ENCODE measurements at regions not wholly inside any gene's neighbourhood (a gene's known extent, or its start where the extent isn't known, plus 50 kb on each side); places are given as distances from the start of the nearest gene placed in this dataset.

- Mint-ChIP-seq H3K4me1 (ENCODE audit: unreplicated experiment) (no peaks in the 10 kb centered on the region), H3K27ac (ENCODE audit: unreplicated experiment) (no peak overlapping the region), H3K27me3 (ENCODE audit: unreplicated experiment) (peaks cover 2% of the 10 kb centered on the region), H3K4me3 (ENCODE audit: unreplicated experiment) (no peak overlapping the region), H3K9me3 (ENCODE audit: unreplicated experiment) (no peaks in the 10 kb centered on the region), H3K36me3 (ENCODE audit: low read depth, unreplicated experiment) (no peaks in the 10 kb centered on the region)
- DNase-seq (ENCODE audit: low spot score), result no peak
- TF ChIP-seq CTCF (IDR thresholded peaks at IDR 0.05; ENCODE audit: unreplicated experiment), result no peak
Observed at GRCh38 chr19:31598730-31599238, 249.5 kb upstream of the TSHZ3 start.

- no peak for TF ChIP-seq CTCF (IDR thresholded peaks at IDR 0.05; ENCODE audit: unreplicated experiment)
- H3K4me3 Mint-ChIP-seq (ENCODE audit: unreplicated experiment), result no peak overlapping the region
- peaks cover 2% of the 10 kb centered on the region for H3K27me3 Mint-ChIP-seq (ENCODE audit: unreplicated experiment)
- no peaks in the 10 kb centered on the region for H3K9me3 Mint-ChIP-seq (ENCODE audit: unreplicated experiment)
- H3K36me3 Mint-ChIP-seq (ENCODE audit: low read depth, unreplicated experiment), result no peaks in the 10 kb centered on the region
- no peak overlapping the region for H3K27ac Mint-ChIP-seq (ENCODE audit: unreplicated experiment)
- no peak for DNase-seq (ENCODE audit: low spot score)
- H3K4me1 Mint-ChIP-seq (ENCODE audit: unreplicated experiment), result no peaks in the 10 kb centered on the region
Observed at GRCh38 chr19:31600731-31601295, 251.6 kb upstream of the TSHZ3 start.

- Mint-ChIP-seq H3K27ac (ENCODE audit: unreplicated experiment) (no peak overlapping the region), H3K4me1 (ENCODE audit: unreplicated experiment) (no peaks in the 10 kb centered on the region), H3K4me3 (ENCODE audit: unreplicated experiment) (no peak overlapping the region), H3K9me3 (ENCODE audit: unreplicated experiment) (no peaks in the 10 kb centered on the region), H3K36me3 (ENCODE audit: low read depth, unreplicated experiment) (no peaks in the 10 kb centered on the region), H3K27me3 (ENCODE audit: unreplicated experiment) (peaks cover 2% of the 10 kb centered on the region)
- TF ChIP-seq CTCF (IDR thresholded peaks at IDR 0.05; ENCODE audit: unreplicated experiment), result no peak
- DNase-seq (ENCODE audit: low spot score), result no peak
Observed at GRCh38 chr19:31601855-31602254, 252.6 kb upstream of the TSHZ3 start.

- H3K4me3 Mint-ChIP-seq (ENCODE audit: unreplicated experiment), result no peak overlapping the region
- no peaks in the 10 kb centered on the region for H3K4me1 Mint-ChIP-seq (ENCODE audit: unreplicated experiment)
- DNase-seq (ENCODE audit: low spot score), result no peak
- H3K36me3 Mint-ChIP-seq (ENCODE audit: low read depth, unreplicated experiment), result no peaks in the 10 kb centered on the region
- no peaks in the 10 kb centered on the region for H3K9me3 Mint-ChIP-seq (ENCODE audit: unreplicated experiment)
- H3K27ac Mint-ChIP-seq (ENCODE audit: unreplicated experiment), result no peak overlapping the region
- H3K27me3 Mint-ChIP-seq (ENCODE audit: unreplicated experiment), result peaks cover 2% of the 10 kb centered on the region
- TF ChIP-seq CTCF (IDR thresholded peaks at IDR 0.05; ENCODE audit: unreplicated experiment), result no peak
Observed at GRCh38 chr19:31602548-31602947, 253.3 kb upstream of the TSHZ3 start.

- Mint-ChIP-seq H3K27me3 (ENCODE audit: unreplicated experiment) (peaks cover 3% of the 10 kb centered on the region), H3K9me3 (ENCODE audit: unreplicated experiment) (no peaks in the 10 kb centered on the region), H3K27ac (ENCODE audit: unreplicated experiment) (no peak overlapping the region), H3K4me3 (ENCODE audit: unreplicated experiment) (no peak overlapping the region), H3K4me1 (ENCODE audit: unreplicated experiment) (no peaks in the 10 kb centered on the region), H3K36me3 (ENCODE audit: low read depth, unreplicated experiment) (no peaks in the 10 kb centered on the region)
- no peak for TF ChIP-seq CTCF (IDR thresholded peaks at IDR 0.05; ENCODE audit: unreplicated experiment)
- no peak for DNase-seq (ENCODE audit: low spot score)
Observed at GRCh38 chr19:31604493-31605040, 255.3 kb upstream of the TSHZ3 start.

Measured in endothelial cell (in vitro differentiated cells).